GM21737 (cell line): ENCODE measurements at regions not wholly inside any gene's neighbourhood (a gene's known extent, or its start where the extent isn't known, plus 50 kb on each side); places are given as distances from the start of the nearest gene placed in this dataset.

ENCODE experiments used
- ATAC-seq: cut with Tn5 transposase; IDR thresholded peaks from one replicate; pipeline ENCODE4 v1.9.1; 2021; ENCODE audit warnings: mild to moderate bottlenecking, moderate library complexity; ENCODE audit not compliant: unreplicated experiment

DNA sequence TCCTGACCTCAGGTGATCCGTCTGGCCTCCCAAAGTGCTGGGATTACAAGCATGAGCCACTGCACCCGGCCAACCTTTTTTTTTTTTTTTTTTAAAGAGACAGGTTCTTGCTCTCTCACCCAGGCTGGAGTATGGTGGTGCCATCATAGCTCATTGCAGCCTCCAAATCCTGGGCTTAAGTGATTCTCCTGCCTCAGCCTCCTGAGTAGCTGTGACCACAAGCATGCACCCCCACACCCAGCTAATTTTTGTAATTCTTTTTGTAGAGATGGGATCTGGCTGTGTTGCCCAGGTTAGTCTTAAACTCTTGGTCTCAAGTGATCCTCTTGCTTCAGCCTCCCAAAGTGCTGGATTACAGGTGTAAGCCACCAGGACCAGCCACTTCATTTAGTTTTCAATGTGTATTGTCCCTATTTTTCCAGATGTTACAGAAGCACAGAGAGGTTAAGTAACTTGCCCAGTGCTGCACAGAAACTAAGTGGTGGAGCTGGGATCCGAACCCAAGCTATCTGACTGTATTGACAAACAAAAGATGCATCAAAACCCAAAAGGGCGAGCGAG is 55.6 kb upstream of the GRK3 start:
- ATAC-seq: no peak

DNA sequence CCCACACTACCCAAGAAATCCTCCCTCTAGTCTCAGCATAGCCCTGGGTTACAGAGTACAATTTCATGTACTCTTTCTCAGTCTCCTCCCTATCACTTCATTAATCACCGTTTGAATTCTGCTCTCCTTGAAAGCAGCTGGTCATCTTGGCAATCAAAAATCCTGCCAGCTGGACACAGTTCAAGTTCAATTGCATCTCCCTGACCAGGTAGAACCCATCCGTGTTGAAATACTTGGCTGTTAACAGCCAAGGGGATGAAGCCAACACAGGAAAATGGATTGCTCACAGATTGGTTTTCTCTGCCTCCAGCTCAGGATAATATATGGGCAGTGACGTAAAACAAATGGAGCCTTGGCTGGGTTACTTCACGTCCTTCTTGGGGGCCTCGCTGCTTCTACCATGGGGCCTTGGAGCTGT is 55.1 kb upstream of the GRK3 start:
- no peak for ATAC-seq

DNA sequence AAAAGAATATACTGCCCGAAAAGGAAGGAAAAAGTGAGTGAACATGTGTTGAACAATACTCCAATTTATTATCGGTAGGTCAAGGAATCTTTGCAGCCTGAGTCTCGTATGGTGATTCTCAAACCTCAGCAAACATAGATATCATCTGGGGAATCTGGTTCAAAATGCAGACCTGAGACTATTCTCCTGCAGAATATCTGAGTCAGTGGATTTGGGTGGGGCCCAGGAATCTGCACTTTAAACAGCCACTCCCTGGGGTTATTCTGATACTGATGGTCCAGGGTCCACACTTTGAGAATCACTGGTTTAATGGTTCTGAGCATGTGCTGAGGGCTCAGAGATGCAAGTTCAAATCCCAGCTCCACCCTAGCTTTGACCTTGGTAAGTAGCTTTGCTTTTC is 53.6 kb upstream of the GRK3 start:
- no peak for ATAC-seq

DNA sequence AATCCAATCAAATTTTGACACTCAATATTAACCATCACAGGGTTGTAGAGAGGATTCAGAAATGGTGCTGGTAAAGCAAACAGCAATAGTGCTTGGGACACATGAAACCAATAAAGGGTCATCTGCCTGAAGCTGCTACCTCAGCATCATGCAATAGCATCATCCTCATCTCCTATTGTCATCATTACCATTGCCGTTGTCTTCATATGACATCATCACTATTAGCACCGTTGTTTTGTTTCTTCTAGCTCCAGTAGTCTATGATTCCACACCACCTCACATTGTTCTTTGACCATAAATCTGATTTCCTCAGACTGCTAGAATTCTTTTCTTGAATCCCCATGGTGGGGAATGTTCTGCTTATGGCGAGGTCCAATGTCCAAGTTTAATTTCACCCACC is 52.8 kb upstream of the GRK3 start:
- ATAC-seq: no peak

DNA sequence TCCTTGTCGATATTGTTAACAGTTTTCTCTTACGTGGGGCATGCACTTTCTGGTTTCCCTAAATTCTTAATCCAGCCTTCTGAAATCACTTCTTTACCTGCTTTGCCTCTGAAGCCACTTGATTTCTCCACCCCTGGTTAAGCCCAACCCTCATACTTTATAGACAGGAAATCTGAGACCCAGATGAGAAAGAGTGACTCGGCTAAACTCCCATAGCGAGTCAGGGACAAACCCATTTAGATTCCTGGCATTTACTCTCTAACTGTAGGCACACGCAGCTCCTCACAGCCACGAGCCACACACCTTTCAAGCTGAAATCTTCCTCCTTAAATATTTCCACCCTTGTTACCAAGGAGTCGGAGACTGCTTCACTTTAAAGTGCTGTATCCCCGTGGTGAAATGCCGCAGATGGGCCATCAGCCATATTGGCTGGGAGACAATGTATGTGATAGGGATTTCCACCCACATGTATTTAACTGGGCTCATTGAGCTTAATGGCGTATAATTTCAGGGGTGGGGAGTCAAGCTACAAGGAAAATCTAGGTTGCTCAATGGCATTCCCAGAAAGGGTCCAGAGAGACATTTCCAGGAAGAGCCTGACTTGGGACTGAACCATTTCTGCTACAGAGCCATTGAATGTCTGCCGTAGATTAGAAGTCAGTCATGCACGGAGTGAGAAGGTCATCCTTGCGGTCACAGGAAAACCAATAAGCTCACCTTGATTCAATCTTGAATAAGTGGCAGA is 49.9 kb upstream of the GRK3 start:
- ATAC-seq: no peak
